ENCODE measurements at regions not wholly inside any gene's neighbourhood (a gene's known extent, or its start where the extent isn't known, plus 50 kb on each side); places are given as distances from the start of the nearest gene placed in this dataset.
"Not testable (repeated sequence)": the region's sequence is repeated elsewhere in the genome, so short reads cannot be mapped to it uniquely, and the experiment has no call there.

DNA sequence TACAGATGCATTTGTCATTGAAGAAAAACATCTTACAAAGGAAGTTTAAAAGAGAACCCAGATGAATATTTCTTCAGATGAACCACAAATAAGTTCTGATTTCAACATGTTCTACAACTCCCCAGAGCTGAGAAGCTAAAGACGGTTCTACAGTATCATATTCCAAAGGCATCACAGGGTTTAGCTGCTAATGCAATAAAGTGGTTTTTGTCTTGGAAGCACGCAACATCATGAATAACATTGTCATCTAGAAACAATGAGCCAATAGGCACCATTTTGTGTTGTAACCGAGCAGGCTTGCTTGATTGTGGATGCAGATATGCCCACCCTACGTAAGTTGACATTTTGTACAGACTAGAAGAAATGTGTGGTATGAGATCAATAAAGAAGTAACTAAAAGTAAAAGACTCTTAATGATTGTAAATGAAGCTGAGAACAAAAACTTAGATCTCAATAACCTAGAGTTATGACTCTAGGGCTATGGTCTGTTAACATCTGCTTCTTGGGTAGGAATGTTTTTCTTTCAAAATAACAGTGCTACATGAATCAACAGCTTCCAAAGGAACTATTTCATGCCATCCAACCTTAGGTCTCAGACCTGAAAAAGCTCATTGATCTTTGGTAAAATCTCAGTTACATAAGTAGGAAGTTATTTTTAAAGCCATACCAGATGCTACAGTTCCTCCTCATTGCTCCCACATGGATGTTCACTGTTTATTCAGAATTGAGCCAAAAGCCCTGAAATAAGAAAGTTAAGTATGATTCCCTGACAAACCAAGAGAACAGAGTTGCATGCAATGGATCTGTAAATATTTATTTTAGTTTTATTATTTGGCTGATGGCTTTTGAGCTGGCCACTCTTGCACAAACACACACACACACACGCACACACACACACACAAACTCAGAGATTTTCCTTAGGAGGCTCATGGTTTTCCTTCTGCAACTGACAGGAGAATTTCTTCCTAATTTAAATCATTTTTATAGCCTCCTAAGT is 118.7 kb upstream of the SLCO6A1 start:
- no peak for DNase-seq

- no peak for DNase-seq
Observed at GRCh38 chr5:102622262-102622661, 123.5 kb upstream of the SLCO6A1 start.

- DNase-seq: no peak
Observed at GRCh38 chr5:102623329-102624065, 124.7 kb upstream of the SLCO6A1 start.

DNA sequence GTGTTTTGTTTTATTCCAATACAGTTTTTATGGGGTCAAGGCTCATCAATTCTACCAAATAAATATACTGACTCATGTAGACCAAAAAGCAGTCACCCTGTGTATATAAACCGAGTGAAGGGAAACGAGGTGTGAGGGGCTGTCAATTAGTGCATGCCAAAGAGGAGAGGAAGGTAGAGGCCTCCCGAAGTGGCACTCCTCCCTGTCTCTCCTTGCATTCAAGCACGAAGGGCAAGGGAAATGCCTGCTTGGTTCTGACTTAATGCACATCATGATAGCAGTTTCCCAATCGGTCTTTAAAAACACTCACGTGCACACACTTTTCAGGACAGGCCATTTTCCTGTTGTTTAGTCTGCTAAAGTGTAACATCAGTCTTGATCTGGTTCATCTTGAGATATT is 125.6 kb upstream of the SLCO6A1 start:
- no peak for DNase-seq

DNA sequence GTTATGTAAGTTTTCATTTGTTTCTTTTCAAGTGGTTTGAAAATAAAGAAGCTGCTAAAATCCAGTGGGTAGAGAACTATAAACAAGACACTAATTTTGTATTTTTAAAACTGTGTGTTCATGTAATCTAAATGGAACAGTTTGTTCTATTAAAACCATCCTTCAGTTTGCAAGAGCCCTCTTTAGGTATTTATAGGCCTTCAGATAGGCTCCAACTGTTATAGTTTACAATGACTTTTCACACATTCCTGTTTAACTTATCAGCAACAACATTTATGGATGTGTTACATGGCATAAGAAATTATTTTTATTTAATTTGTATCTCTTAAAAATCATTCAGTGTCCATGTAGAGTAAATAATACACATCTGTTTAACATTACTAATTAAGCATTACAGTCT is 126.7 kb upstream of the SLCO6A1 start:
- no peak for DNase-seq

- no peak for DNase-seq
Observed at GRCh38 chr5:102625928-102626327, 127.1 kb upstream of the SLCO6A1 start.

GRCh38 chr5:102627315-102627714 is 127.8 kb upstream of the PAM start:
- DNase-seq: no peak

- DNase-seq: no peak
Observed at GRCh38 chr5:102628441-102629175, 126.5 kb upstream of the PAM start.

- no peak for DNase-seq
Observed at GRCh38 chr5:102629827-102630605, 125.1 kb upstream of the PAM start.

DNA sequence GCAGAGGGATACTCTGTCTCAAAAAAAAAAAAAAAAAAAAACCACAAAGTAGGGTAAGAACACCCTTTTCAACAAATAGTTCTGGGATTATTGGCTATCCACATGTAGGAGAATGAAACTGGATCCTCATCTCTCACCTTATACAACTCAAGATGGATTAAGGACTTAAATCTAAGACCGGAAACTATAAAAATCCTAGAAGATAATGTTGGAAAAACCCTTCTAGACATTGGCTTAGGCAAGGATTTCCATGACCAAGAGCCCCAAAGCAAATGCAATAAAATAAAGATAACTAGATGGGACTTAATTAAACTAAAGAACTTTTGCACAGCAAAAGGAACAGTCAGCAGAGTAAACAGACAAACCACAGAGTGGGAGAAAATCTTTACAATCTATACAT is 119.7 kb upstream of the PAM start:
- DNase-seq: not testable (repeated sequence)

DNA sequence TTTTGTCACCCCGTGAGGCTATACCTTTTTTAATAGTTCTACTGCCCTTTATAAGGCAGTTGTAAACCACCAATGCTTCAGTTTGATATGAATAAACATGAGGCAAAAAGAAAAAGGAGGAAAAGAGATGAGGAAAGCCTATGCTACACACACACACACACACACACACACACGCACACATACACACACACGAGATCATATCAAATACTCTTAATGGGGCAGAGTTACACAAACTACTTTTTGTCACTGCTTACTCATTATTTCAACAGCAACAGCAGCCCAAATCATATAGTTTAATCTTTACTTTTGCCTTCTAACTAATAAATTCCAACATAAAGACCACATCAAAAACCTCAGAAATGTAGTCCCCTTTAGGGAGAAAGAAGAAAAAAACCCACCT is 116.8 kb upstream of the PAM start:
- DNase-seq: no peak

- no peak for DNase-seq
Observed at GRCh38 chr5:102638912-102639652, 116.0 kb upstream of the PAM start.

DNA sequence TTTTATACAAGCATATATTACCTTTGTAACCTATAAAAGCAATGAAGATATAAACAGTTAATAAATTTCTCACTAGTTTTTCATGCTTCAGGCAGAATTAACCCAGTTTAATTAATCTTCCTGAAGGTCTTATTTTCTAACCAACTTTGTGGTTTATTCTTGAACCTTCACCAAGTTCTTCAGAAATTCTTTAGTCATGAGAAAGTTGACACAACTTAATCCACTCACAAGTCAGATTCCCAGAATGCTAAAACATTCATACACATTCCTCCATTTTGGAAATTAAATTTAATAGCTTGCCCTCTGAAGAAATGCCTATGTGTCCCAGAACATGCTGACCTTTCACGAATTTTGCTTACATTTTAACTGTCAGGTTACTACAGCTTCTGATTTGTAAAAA is 105.4 kb upstream of the PAM start:
- DNase-seq: no peak

GRCh38 chr5:102651466-102651865 is 103.6 kb upstream of the PAM start:
- DNase-seq: no peak

DNA sequence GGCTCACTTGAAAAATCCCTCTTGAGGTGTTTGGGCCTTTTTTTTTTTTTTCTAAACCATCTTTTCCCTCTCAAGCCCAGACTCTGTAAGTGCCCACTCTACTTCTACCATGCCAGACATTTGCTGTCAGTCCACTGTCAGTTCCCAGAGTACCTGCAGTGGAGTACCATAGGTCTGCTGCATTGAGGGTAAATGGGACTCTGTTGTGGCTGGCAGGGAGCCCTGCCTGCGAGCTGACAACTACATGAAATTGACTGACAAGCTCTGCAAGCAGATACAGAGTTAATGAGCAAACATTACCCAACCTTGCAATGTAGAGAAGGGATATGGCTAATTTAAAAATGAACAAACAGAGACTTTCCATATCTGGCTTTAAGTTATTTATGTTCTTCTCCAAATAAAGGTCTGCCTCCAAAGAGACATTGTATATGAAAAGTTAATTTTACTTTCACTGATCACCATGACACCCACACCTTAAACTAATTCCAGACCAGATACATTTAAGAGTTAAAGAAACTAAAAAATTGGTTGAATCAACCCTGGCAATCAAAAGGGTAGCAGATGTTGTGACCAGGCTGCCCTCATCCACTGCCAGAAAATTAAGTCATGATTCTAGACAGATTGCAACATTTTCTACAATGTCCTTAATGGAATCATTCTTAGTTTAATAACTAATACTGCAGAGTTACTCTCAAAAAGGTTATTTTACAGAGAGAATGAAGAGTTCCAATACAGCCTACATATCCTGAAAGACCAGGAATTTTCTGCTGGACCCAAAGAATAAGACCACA is 100.4 kb upstream of the PAM start:
- DNase-seq: no peak

DNA sequence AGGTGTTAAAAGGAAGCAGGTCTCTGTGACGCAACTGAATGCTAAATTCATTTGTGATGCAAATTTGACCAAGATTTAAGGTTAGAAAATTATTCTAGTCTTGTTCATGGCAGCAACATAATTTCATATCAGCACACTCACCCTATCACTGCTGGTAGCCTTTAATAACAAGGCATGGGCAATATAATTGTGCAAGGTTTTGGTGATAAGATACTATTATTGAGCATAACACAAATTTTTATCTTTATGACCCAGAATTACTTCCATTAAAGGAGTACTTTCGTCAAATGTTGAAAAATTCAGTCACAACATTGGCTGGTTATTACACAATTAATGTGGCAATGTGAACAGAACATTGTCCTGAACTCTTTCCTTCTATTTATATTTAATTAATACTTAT is 96.0 kb upstream of the PAM start:
- no peak for DNase-seq

DNA sequence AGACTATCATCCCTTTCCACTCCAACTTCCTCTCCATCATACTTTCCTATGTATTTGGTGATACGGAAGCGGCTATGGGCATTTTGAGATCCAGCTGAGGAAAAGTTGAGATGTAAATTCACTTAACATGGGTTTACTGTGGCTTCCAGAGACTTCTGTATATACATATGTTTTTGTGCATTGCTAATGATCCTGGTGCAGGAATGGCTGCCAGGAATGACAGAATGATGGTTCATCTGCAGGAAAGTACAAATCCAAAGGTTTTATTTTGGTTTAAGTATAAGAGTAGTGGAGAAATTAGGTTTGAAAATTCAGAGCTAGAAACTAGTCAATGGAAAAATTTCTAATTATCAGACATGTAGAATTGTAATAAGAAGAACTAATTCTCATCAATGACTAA is 95.0 kb upstream of the PAM start:
- DNase-seq: no peak

DNA sequence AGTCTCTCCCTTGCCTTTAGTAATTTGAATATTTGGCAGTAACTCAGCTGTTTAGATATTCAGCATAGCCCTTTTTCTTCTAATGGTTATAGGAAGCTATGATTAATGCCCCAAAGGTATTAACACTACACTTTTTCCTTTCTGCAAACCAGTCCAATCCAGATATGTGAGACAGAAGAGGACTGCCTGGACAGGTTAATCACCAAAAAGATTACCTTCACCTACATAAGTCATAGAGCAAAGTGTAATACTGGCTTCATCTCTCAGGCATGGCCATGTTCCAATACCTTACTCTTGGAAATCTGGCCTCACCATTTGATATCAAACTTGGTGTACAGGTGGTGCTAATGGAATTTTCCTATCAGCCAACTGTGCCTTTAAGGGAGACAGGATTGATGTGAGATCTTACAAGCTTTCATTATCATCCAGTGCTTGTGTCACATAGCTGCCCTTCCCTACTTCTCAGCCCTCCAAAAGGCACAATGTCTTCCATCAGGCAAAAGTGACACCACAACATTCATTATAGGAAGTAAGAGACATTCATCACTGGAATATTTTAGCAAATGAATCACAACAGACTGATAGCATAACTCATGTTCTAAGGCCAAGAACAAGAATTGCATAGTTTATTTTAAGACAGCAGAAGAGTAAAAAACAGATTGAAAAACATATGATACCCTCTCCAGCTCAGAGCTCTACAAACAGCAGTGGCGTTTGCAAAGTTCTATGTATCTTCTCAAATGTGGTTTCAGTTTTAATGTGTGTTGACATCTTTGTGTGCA is 91.2 kb upstream of the PAM start:
- DNase-seq: no peak

- DNase-seq: no peak
Observed at GRCh38 chr5:102664616-102665335, 90.3 kb upstream of the PAM start.
